Heart right ventricle (tissue), 16 donors: ENCODE measurements at regions not wholly inside any gene's neighbourhood (a gene's known extent, or its start where the extent isn't known, plus 50 kb on each side); places are given as distances from the start of the nearest gene placed in this dataset.
"Not testable (repeated sequence)": the region's sequence is repeated elsewhere in the genome, so short reads cannot be mapped to it uniquely, and the experiment has no call there.

Experiments
- ATAC-seq, 8 donors: fragments of 200-7000 bp; cut with Tn5 transposase; one replicate each; pipeline ENCODE4 v1.9.1; 2020; ENCODE audit warnings: mild to moderate bottlenecking in 8 of 8, moderate library complexity in 8 of 8, moderate number of reproducible peaks in 1 of 8
- DNase-seq, 2 donors: peaks; one replicate each; pipeline ENCODE4 v3.0.0-alpha.2; 2020
- H3K27ac ChIP-seq, 10 donors: fragments of 200-600 bp; sonication (generic) in 2 of 10; one replicate each; pipeline versions ENCODE4 v1.5.0 to v1.8.0; 2020 to 2022; ENCODE audit warnings: mild to moderate bottlenecking in 3 of 10
- H3K27me3 ChIP-seq, 7 donors: fragments of 200-600 bp; one replicate each; pipeline ENCODE4 v1.8.0; 2021 to 2022; ENCODE audit warnings: mild to moderate bottlenecking in 2 of 7
- H3K36me3 ChIP-seq, 9 donors: fragments of 200-600 bp; sonication (generic) in 1 of 9; one replicate each; pipeline versions ENCODE4 v1.5.0 to v1.8.0; 2020 to 2022; ENCODE audit warnings: mild to moderate bottlenecking in 2 of 9
- H3K4me1 ChIP-seq, 9 donors: fragments of 200-600 bp; sonication (generic) in 1 of 9; one replicate each; pipeline versions ENCODE4 v1.5.0 to v1.8.0; 2020 to 2022; ENCODE audit warnings: mild to moderate bottlenecking in 4 of 9
- H3K4me3 ChIP-seq, 10 donors: fragments of 200-600 bp; sonication (generic) in 2 of 10; one replicate each; pipeline versions ENCODE4 v1.5.0 to v1.8.0; 2020 to 2022; ENCODE audit warnings: mild to moderate bottlenecking in 7 of 10, moderate library complexity in 2 of 10
- H3K9me3 ChIP-seq, 11 donors: fragments of 200-600 bp in 10 of 11; sonication (generic) in 2 of 11; one replicate each; pipeline versions ENCODE4 v1.5.0 to v1.8.0; 2013 to 2022; ENCODE audit warnings: mild to moderate bottlenecking in 2 of 11, control low read depth in 1 of 11, moderate library complexity in 1 of 11
- CTCF ChIP-seq, 9 donors: fragments of 200-600 bp; sonication (generic) in 2 of 9; IDR thresholded peaks; one replicate each; pipeline versions ENCODE4 v1.5.0 to v1.8.0; 2021 to 2022; ENCODE audit warnings: antibody characterized with exemption in 9 of 9, mild to moderate bottlenecking in 5 of 9, moderate library complexity in 1 of 9
- WGBS, 2 donors: extraction: QIAGEN DNeasy Blood & Tissue Kit; methylation state at CpG; one replicate each; pipeline ENCODE4 v1.1.7; 2013; ENCODE audit warnings: inconsistent platforms in 1 of 2; 5-methylcytosine and 5-hydroxymethylcytosine counted together
- intact Hi-C, 10 donors: fragments of 100-400 bp; cut with DNase I; formaldehyde crosslinking; loops; one replicate each; pipeline versions ENCODE4 v1.11.1 to v1.14.2; 2022
- donor health status: Arrhythmogenic right ventricular cardiomyopathy.
- donor health status: ischemic (EF 13 %, LVEDD 7.1; RV severe dilation, severe dysfunction).
- donor health status: healthy with polysubstance abuse.
- donor health status: DM: no; HTN: yes; CAD: no.
- donor health status: DM: no; HTN: no; CAD: no.
- donor health status: ischemic (EF 25% LVEDD 6.9; RV normal size, moderate dysfunction).
- donor health status: ischemic (EF 25% LVEDD 5.7; RV mildly dilated, moderate dysfunction).
- donor health status: healthy.
- donor health status: DM: yes; HTN: yes; CAD: no.
- donor health status: Ischemic cardiomyopathy.
- donor health status: ischemic (EF 35%, LVEDD 5.7; RV mildly dilated, moderate dysfunction).
- donor health status: nonischemic (EF 11% LVEDD 7.7; RV severe dilation, severe dysfunction).
- donor health status: DM: yes; HTN: yes; CAD: no.
- donor health status: PGD.
- donor health status: ischemic (EF 29% LVEDD 5.4; RV normal size, mild dysfunction).
- donor health status: nonischemic (EF 23%, LVEDD 6.1; RV moderate dilation, normal function).

GRCh38 chr3:20245781-20246180 is 59.8 kb upstream of the SGO1 start:
- no peaks in the 10 kb centered on the region for H3K27me3 ChIP-seq
- ATAC-seq, result no peak
- no peak overlapping the region for H3K4me3 ChIP-seq
- intact Hi-C loops, result no loop called here
- DNase-seq, result no peak
- peaks cover 0 to 27% (median 0%) of the 10 kb centered on the region in 11 donors for H3K9me3 ChIP-seq
- WGBS, 2 donors, result 91 to 93% methylated on average over 3 of the region's 3 CpGs
- no peak for TF ChIP-seq CTCF (IDR thresholded peaks at IDR 0.05)
- no peak overlapping the region for H3K27ac ChIP-seq
- H3K4me1 ChIP-seq, result no peaks in the 10 kb centered on the region
- H3K36me3 ChIP-seq, result no peaks in the 10 kb centered on the region

- 79 to 90% methylated on average over 2 of the region's 2 CpGs for WGBS, 2 donors
- Histone ChIP-seq H3K4me3 (no peak overlapping the region), H3K9me3 (peaks cover 0 to 16% (median 0%) of the 10 kb centered on the region in 11 donors), H3K27ac (no peak overlapping the region), H3K27me3 (no peaks in the 10 kb centered on the region), H3K4me1 (no peaks in the 10 kb centered on the region), H3K36me3 (no peaks in the 10 kb centered on the region)
- DNase-seq (no peak), ATAC-seq (no peak)
- TF ChIP-seq CTCF (IDR thresholded peaks at IDR 0.05), result no peak
- intact Hi-C loops, result no loop called here
Observed at GRCh38 chr3:20240154-20240883, 54.3 kb upstream of the SGO1 start.

- ATAC-seq, H3K4me1 ChIP-seq, H3K27me3 ChIP-seq, intact Hi-C loops, DNase-seq, H3K27ac ChIP-seq, H3K36me3 ChIP-seq, H3K4me3 ChIP-seq: not testable (repeated sequence)
- WGBS, 2 donors, result 100% methylated on average over 3 of the region's 3 CpGs
- H3K9me3 ChIP-seq, result peaks cover 0 to 10% (median 0%) of the 10 kb centered on the region in 11 donors
Observed at GRCh38 chr3:20238199-20238598, 52.2 kb upstream of the SGO1 start.

- no peak for DNase-seq
- no peaks in the 10 kb centered on the region for H3K27me3 ChIP-seq
- H3K27ac ChIP-seq, result no peak overlapping the region
- no peak overlapping the region for H3K4me3 ChIP-seq
- no peak for TF ChIP-seq CTCF (IDR thresholded peaks at IDR 0.05)
- intact Hi-C loops, result no loop called here
- no peaks in the 10 kb centered on the region for H3K9me3 ChIP-seq
- no peaks in the 10 kb centered on the region for H3K36me3 ChIP-seq
- no peak for ATAC-seq
- no peaks in the 10 kb centered on the region for H3K4me1 ChIP-seq
- 83 to 91% methylated on average over 3 of the region's 3 CpGs for WGBS, 2 donors
Observed at GRCh38 chr3:20236603-20237002, 50.6 kb upstream of the SGO1 start.
